ENCODE measurements at regions not wholly inside any gene's neighbourhood (a gene's known extent, or its start where the extent isn't known, plus 50 kb on each side); places are given as distances from the start of the nearest gene placed in this dataset.

DNA sequence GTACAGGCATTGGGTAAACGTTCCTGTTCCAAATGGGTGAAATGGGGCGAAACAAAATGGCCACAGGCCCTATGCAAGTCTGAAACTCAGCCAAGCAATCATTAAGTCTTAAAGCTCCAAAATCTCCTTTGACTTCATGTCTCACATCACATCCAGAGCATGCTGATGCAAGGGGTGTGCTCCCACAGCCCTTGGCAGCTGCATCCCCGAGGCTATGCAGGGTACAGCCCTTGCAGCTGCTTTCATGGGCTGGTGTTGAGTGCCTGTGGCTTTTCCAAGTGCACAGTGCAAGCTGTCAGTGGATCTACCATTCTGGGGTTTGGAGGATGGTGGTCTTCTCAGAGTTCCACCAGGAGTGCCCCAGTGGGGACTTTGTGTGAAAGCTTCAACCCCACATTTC, 270.0 kb upstream of the CDYL start:
- H3F3A ChIP-seq (ENCODE audit: insufficient read depth, low read length): no peaks in the 10 kb centered on the region
- no peak overlapping the region for H3K4me2 ChIP-seq (ENCODE audit: low read length)
- no peak overlapping the region for H3K9ac ChIP-seq (ENCODE audit: low read length)
- H3K4me3 ChIP-seq (ENCODE audit: low read depth, low read length, poor library complexity, severe bottlenecking): no peak overlapping the region
- no peak for TF ChIP-seq EZH2 (IDR thresholded peaks at IDR 0.05; ENCODE audit: borderline replicate concordance, low read length)
- TF ChIP-seq, protein P1, sequence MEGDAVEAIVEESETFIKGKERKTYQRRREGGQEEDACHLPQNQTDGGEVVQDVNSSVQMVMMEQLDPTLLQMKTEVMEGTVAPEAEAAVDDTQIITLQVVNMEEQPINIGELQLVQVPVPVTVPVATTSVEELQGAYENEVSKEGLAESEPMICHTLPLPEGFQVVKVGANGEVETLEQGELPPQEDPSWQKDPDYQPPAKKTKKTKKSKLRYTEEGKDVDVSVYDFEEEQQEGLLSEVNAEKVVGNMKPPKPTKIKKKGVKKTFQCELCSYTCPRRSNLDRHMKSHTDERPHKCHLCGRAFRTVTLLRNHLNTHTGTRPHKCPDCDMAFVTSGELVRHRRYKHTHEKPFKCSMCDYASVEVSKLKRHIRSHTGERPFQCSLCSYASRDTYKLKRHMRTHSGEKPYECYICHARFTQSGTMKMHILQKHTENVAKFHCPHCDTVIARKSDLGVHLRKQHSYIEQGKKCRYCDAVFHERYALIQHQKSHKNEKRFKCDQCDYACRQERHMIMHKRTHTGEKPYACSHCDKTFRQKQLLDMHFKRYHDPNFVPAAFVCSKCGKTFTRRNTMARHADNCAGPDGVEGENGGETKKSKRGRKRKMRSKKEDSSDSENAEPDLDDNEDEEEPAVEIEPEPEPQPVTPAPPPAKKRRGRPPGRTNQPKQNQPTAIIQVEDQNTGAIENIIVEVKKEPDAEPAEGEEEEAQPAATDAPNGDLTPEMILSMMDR (IDR thresholded peaks at IDR 0.05; ENCODE audit: low read length): no peak
- H3K9me2 ChIP-seq (ENCODE audit: low read depth, low read length): no peaks in the 10 kb centered on the region
- no peaks in the 10 kb centered on the region for H3K36me3 ChIP-seq (ENCODE audit: insufficient read depth, low read length)
- H3K9me3 ChIP-seq (ENCODE audit: low read length): no peaks in the 10 kb centered on the region
- no peak overlapping the region for H3K27ac ChIP-seq (ENCODE audit: low read depth, low read length, poor library complexity, severe bottlenecking)
- no peaks in the 10 kb centered on the region for H4K20me1 ChIP-seq (ENCODE audit: insufficient read depth, low read length)
- no peaks in the 10 kb centered on the region; the same call in 1 of the 2 replicates for H3K27me3 ChIP-seq (ENCODE audit: insufficient read depth, low read length)
- H3K79me2 ChIP-seq (ENCODE audit: insufficient read depth, low read length): no peaks in the 10 kb centered on the region
- no peak overlapping the region for H2AFZ ChIP-seq (ENCODE audit: low read length)
- H3K4me1 ChIP-seq (ENCODE audit: insufficient read depth, low read length, severe bottlenecking): no peaks in the 10 kb centered on the region

DNA sequence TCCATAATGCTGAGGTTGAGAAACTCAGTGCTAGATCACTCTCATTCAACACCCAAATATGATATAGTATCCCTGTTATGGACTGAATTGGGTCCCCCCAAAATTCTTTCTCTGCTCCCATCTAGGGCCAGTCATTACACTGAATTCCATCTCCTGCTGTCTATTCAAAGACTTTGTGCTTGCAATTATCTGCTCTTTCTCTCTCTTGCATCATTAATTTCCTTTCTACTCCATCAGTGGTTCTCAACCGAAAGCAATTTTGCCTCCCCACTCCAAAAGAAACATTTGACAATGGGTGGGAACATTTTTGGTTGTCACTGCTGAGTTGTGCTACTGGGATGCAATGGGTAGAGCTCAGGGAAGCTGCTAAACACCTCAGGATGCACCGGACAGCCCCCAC, 271.5 kb upstream of the CDYL start:
- Histone ChIP-seq H3K27ac (ENCODE audit: low read depth, low read length, poor library complexity, severe bottlenecking) (no peak overlapping the region), H3K4me2 (ENCODE audit: low read length) (no peak overlapping the region), H3K9me3 (ENCODE audit: low read length) (no peaks in the 10 kb centered on the region), H4K20me1 (ENCODE audit: insufficient read depth, low read length) (no peaks in the 10 kb centered on the region), H3F3A (ENCODE audit: insufficient read depth, low read length) (no peaks in the 10 kb centered on the region), H3K36me3 (ENCODE audit: insufficient read depth, low read length) (no peaks in the 10 kb centered on the region), H3K27me3 (ENCODE audit: insufficient read depth, low read length) (no peaks in the 10 kb centered on the region; the same call in 1 of the 2 replicates), H2AFZ (ENCODE audit: low read length) (no peak overlapping the region), H3K9me2 (ENCODE audit: low read depth, low read length) (no peaks in the 10 kb centered on the region), H3K4me3 (ENCODE audit: low read depth, low read length, poor library complexity, severe bottlenecking) (no peak overlapping the region), H3K9ac (ENCODE audit: low read length) (no peak overlapping the region), H3K4me1 (ENCODE audit: insufficient read depth, low read length, severe bottlenecking) (no peaks in the 10 kb centered on the region), H3K79me2 (ENCODE audit: insufficient read depth, low read length) (no peaks in the 10 kb centered on the region)
- TF ChIP-seq, protein P1 (IDR thresholded peaks at IDR 0.05; ENCODE audit: low read length): no peak
- TF ChIP-seq EZH2 (IDR thresholded peaks at IDR 0.05; ENCODE audit: borderline replicate concordance, low read length): no peak

DNA sequence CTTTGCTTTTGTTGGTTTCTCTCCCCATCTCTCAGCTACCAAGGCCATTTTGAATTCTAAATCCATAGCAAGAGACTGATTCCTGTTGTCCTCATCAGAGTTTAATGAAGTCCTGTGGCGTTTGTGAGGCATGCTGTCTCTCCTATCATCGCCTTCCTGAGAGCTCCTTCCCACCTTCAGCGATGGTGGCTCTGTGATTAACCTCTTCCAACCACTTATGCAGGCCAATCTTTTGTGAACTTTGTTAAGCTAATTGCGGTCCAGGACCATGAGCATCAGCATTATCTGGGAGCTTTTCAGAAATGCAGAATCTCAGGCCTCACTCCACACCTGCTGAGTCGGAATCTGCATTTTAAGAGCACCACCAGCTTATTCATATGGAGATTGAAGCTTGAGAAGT, 272.5 kb upstream of the CDYL start:
- no peak overlapping the region for H3K4me3 ChIP-seq (ENCODE audit: low read depth, low read length, poor library complexity, severe bottlenecking)
- H3K4me1 ChIP-seq (ENCODE audit: insufficient read depth, low read length, severe bottlenecking): no peaks in the 10 kb centered on the region
- H3K27ac ChIP-seq (ENCODE audit: low read depth, low read length, poor library complexity, severe bottlenecking): no peak overlapping the region
- H3K27me3 ChIP-seq (ENCODE audit: insufficient read depth, low read length): no peaks in the 10 kb centered on the region; the same call in 1 of the 2 replicates
- no peaks in the 10 kb centered on the region for H3K9me2 ChIP-seq (ENCODE audit: low read depth, low read length)
- H4K20me1 ChIP-seq (ENCODE audit: insufficient read depth, low read length): no peaks in the 10 kb centered on the region
- no peaks in the 10 kb centered on the region for H3K36me3 ChIP-seq (ENCODE audit: insufficient read depth, low read length)
- no peaks in the 10 kb centered on the region for H3K9me3 ChIP-seq (ENCODE audit: low read length)
- H3F3A ChIP-seq (ENCODE audit: insufficient read depth, low read length): no peaks in the 10 kb centered on the region
- H3K4me2 ChIP-seq (ENCODE audit: low read length): no peak overlapping the region
- no peak overlapping the region for H3K9ac ChIP-seq (ENCODE audit: low read length)
- TF ChIP-seq EZH2 (IDR thresholded peaks at IDR 0.05; ENCODE audit: borderline replicate concordance, low read length): no peak
- TF ChIP-seq, protein P1 (IDR thresholded peaks at IDR 0.05; ENCODE audit: low read length): no peak
- no peaks in the 10 kb centered on the region for H3K79me2 ChIP-seq (ENCODE audit: insufficient read depth, low read length)
- H2AFZ ChIP-seq (ENCODE audit: low read length): no peak overlapping the region

All from OCI-LY1 (cell line).